GM23248 (cell line): ENCODE measurements at regions not wholly inside any gene's neighbourhood (a gene's known extent, or its start where the extent isn't known, plus 50 kb on each side); places are given as distances from the start of the nearest gene placed in this dataset.

Experiments
- EZH2 ChIP-seq: fragments of 200-600 bp; sonication (generic); IDR thresholded peaks from 2 replicates; pipeline ENCODE4 v1.6.1; 2018; ENCODE audit warnings: antibody characterized with exemption, mild to moderate bottlenecking; ENCODE audit not compliant: insufficient read depth, poor library complexity, severe bottlenecking
- EZH2phosphoT487 ChIP-seq: fragments of 200-600 bp; sonication (generic); IDR thresholded peaks from 2 replicates; pipeline ENCODE4 v1.6.1; 2018; ENCODE audit warnings: antibody characterized with exemption, moderate library complexity, mild to moderate bottlenecking, low read depth; ENCODE audit not compliant: insufficient read depth

- TF ChIP-seq EZH2phosphoT487, result no peak
- no peak for TF ChIP-seq EZH2
Measured at GRCh38 chr1:70674941-70675685, 264.0 kb downstream of the CTH start.
